HFF-Myc (cell line): ENCODE measurements at regions not wholly inside any gene's neighbourhood (a gene's known extent, or its start where the extent isn't known, plus 50 kb on each side); places are given as distances from the start of the nearest gene placed in this dataset.

Experiments used
- DNase-seq: peaks from one replicate; pipeline ENCODE4 v3.0.0-alpha.2; 2011; ENCODE audit warnings: low read depth; ENCODE audit errors: extremely low read depth
- H3K4me3 ChIP-seq: replicated peaks from 2 replicates; pipeline ENCODE4 v1.5.1; 2011; ENCODE audit warnings: low read depth, mild to moderate bottlenecking, control low read depth, low read length
- CTCF ChIP-seq: IDR thresholded peaks from 2 replicates; pipeline ENCODE4 v1.5.1; 2012; ENCODE audit warnings: mild to moderate bottlenecking, low read depth, low read length, control low read depth; ENCODE audit errors: missing control alignments

DNA sequence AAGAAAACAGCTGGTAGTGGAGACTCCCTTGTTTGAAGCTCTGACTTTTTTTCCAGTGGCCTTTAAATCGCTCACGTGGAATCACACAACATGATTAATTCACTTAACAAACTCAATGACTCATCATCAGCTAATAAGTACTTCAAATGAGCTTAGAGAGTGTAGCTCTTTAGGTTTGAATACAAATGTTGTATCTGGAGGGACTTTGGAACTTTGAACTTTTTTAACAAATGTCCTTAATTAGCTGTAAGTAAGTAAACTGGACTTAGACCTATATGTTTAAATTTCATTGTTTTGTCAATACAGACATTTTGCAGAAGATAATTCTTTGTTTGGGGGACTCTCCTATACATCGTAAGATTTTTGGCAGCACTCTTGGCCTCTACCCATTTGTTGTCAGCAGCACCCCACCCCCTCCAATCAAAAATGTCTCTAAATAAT lies 581.1 kb downstream of the SPRY1 start:
- no peak overlapping the region for H3K4me3 ChIP-seq
- no peak for DNase-seq
- no peak for TF ChIP-seq CTCF

- no peak overlapping the region for H3K4me3 ChIP-seq
- DNase-seq = no peak
- no peak for TF ChIP-seq CTCF
Observed at GRCh38 chr4:123978637-123979036, 582.0 kb downstream of the SPRY1 start.

- TF ChIP-seq CTCF = no peak
- no peak for DNase-seq
Observed at GRCh38 chr4:123980736-123981300, 584.2 kb downstream of the SPRY1 start.

DNA sequence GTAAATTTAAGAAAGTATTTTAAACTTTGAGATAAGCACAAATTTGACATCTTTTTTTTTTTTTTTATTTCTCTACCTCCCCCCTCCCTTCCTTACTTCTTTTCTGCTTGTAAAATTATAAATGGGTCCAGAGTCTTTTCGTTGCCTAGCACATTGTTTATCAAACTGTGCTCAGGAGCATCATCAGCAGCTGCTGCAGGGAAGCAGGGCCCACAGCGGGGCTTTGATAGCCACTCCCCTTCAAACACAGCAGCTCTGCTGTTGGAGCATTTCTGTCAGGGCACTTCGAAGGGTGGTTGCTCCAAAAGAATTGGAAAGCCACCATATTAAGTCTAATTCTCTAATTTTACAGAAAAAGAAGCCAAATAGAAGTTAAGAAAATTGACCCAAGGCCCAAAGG lies 588.3 kb downstream of the SPRY1 start:
- no peak for TF ChIP-seq CTCF
- H3K4me3 ChIP-seq = no peak overlapping the region
- DNase-seq = no peak

More at GRCh38 chr4:123980736-123981300, 584.2 kb downstream of the SPRY1 start:
- no peak overlapping the region for H3K4me3 ChIP-seq

DNA sequence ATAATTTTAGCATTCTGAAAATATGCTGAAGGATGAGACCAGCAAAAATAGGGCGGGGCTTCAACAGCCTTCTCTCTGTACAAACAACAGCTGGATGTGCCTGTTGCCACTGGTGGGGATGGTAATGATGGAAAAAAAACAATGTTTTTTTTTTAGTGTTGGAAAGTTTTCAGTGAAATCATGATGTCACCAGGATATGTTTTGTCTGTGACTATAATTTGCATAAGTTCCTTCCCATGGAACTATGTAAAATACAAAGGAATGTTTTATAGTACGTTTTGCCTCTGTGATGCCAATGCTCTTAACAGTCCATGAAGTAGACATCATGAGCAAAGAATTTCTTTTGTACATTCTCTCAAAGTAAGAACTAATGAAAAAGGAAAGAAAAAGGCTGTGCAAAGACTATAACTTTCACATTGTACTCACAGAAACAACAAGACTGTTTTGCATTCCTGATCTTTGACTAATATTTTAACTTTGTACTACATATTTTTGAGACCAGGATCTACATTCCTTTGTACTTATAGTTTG lies 589.7 kb downstream of the SPRY1 start:
- DNase-seq = peak; percentile 61
- no peak overlapping the region for H3K4me3 ChIP-seq
- no peak for TF ChIP-seq CTCF

- no peak for DNase-seq
- no peak overlapping the region for H3K4me3 ChIP-seq
- TF ChIP-seq CTCF = no peak
Observed at GRCh38 chr4:123987408-123987807, 590.8 kb downstream of the SPRY1 start.
